ENCODE measurements at regions not wholly inside any gene's neighbourhood (a gene's known extent, or its start where the extent isn't known, plus 50 kb on each side); places are given as distances from the start of the nearest gene placed in this dataset.

- Histone ChIP-seq H4K20me1 (ENCODE audit: insufficient read depth, low read length) (no peaks in the 10 kb centered on the region), H3K27me3 (ENCODE audit: insufficient read depth, low read length) (no peaks in the 10 kb centered on the region), H2AFZ (ENCODE audit: low read length) (no peak overlapping the region), H3K4me1 (ENCODE audit: insufficient read depth, low read length) (no peaks in the 10 kb centered on the region), H3K4me3 (ENCODE audit: insufficient read depth, low read length) (no peak overlapping the region), H3K79me2 (ENCODE audit: insufficient read depth, low read length) (no peaks in the 10 kb centered on the region), H3K36me3 (ENCODE audit: insufficient read depth, low read length) (no peaks in the 10 kb centered on the region), H3K27ac (ENCODE audit: low read depth, low read length) (no peak overlapping the region), H3K9me3 (ENCODE audit: low read depth, low read length) (no peaks in the 10 kb centered on the region), H3K4me2 (ENCODE audit: insufficient read depth, low read length) (no peak overlapping the region)
- TF ChIP-seq CTCF (IDR thresholded peaks at IDR 0.05; ENCODE audit: extremely low read depth, low read depth, low read length), result no peak
- no peak for DNase-seq (ENCODE audit: insufficient read length, low spot score, missing footprints)
Observed at GRCh38 chr1:61515096-61515495, 209.8 kb downstream of the TM2D1 start.
